Panc1 (cell line): ENCODE measurements at regions not wholly inside any gene's neighbourhood (a gene's known extent, or its start where the extent isn't known, plus 50 kb on each side); places are given as distances from the start of the nearest gene placed in this dataset.

ENCODE experiments used
- ATAC-seq: fragments of 200-7000 bp; cut with Tn5 transposase; 2 replicates; pipeline ENCODE4 v1.9.1; 2020; ENCODE audit warnings: mild to moderate bottlenecking, moderate library complexity
- BruUV-seq: library from RNA; stranded (reverse); fragments of 400-500 nt; replicated peaks from 2 replicates; lab custom pipeline; 2021; lab: Mats Ljungman, UMichigan
- CTCF ChIA-PET: fragments of 300-600 bp; sonication (Branson Sonifier 250); formaldehyde crosslinking; loops from one replicate; lab custom pipeline; 2022; ENCODE audit warnings: antibody characterized with exemption; lab: Charles Lee
- POLR2A ChIA-PET: fragments of 300-600 bp; sonication (Branson Sonifier 250); formaldehyde crosslinking; loops from one replicate; lab custom pipeline; 2022; ENCODE audit warnings: antibody characterized with exemption; lab: Charles Lee
- DNase-seq: peaks from one replicate; pipeline ENCODE4 v3.0.0-alpha.2; 2010; ENCODE audit warnings: low read depth, low spot score
- H3K27ac ChIP-seq: 2 replicates; pipeline ENCODE4 v1.5.1; 2011; ENCODE audit warnings: mild to moderate bottlenecking, low read length, inconsistent platforms
- H3K27me3 ChIP-seq: fragments of 200-500 bp; sonication (Bioruptor generic); 2 replicates; pipeline ENCODE4 v1.6.0; 2014; ENCODE audit warnings: low read length, inconsistent platforms; ENCODE audit not compliant: control insufficient read depth, insufficient read depth
- H3K36me3 ChIP-seq: fragments of 200-500 bp; sonication (Bioruptor generic); 2 replicates; pipeline ENCODE4 v1.5.1; 2014; ENCODE audit warnings: inconsistent platforms, mild to moderate bottlenecking, low read length, moderate library complexity; ENCODE audit not compliant: control insufficient read depth, insufficient read depth
- H3K4me1 ChIP-seq: 2 replicates; pipeline ENCODE4 v1.5.1; 2011; ENCODE audit warnings: inconsistent platforms, mild to moderate bottlenecking, low read length, moderate library complexity; ENCODE audit not compliant: control insufficient read depth, insufficient read depth
- H3K4me3 ChIP-seq, 2 experiments: 2 replicates each; pipeline ENCODE4 v1.5.1; 2011 to 2012; ENCODE audit warnings: low read depth in 2 of 2, low read length in 2 of 2, mild to moderate bottlenecking in 2 of 2, inconsistent platforms in 1 of 2, moderate library complexity in 1 of 2
- H3K9me3 ChIP-seq: fragments of 200-500 bp; sonication (Bioruptor generic); 2 replicates; pipeline ENCODE4 v1.5.1; 2014; ENCODE audit warnings: low read depth, mild to moderate bottlenecking, inconsistent platforms, low read length, moderate library complexity; ENCODE audit not compliant: control insufficient read depth, insufficient read depth
- CTCF ChIP-seq: fragments of 450-650 bp; IDR thresholded peaks from 2 replicates; pipeline ENCODE4 v1.5.1; 2017; ENCODE audit warnings: mild to moderate bottlenecking
- POLR2AphosphoS5 ChIP-seq: IDR thresholded peaks from 2 replicates; pipeline ENCODE4 v1.6.1; 2012; ENCODE audit warnings: mild to moderate bottlenecking, low read depth, low read length, moderate library complexity
- REST ChIP-seq, 2 experiments: IDR thresholded peaks; 2 replicates each; pipeline ENCODE4 v1.6.1; 2011 to 2012; ENCODE audit warnings: low read depth in 2 of 2, control low read depth in 1 of 2, low read length in 1 of 2, mild to moderate bottlenecking in 1 of 2, moderate library complexity in 1 of 2; ENCODE audit not compliant: insufficient read depth in 1 of 2
- SIN3A ChIP-seq: IDR thresholded peaks from 2 replicates; pipeline ENCODE4 v1.6.1; 2012; ENCODE audit warnings: low read depth, mild to moderate bottlenecking, low read length, moderate library complexity, borderline replicate concordance; ENCODE audit not compliant: insufficient read depth
- TCF7L2 ChIP-seq: IDR thresholded peaks from 2 replicates; pipeline ENCODE4 v1.6.1; 2011; ENCODE audit warnings: mild to moderate bottlenecking, low read depth, low read length, inconsistent platforms
- in situ Hi-C: cut with HindIII; loops from 2 replicates; pipeline ENCODE4 v1.10.0; 2016; ENCODE audit warnings: low sequenced_read_pairs, low pct_unique_long_range_greater_than_20kb
- intact Hi-C: fragments of 100-400 bp; cut with micrococcal nuclease; formaldehyde crosslinking; loops from one replicate; pipeline ENCODE4 v1.10.0; 2022; ENCODE audit not compliant: unreplicated experiment

- intact Hi-C loops, result no loop called here
- POLR2A ChIA-PET, result no interaction called here
- DNase-seq, result no peak
- H3K4me1 ChIP-seq, result no peaks in the 10 kb centered on the region
- CTCF ChIA-PET, result no interaction called here
- no peaks in the 10 kb centered on the region for H3K27me3 ChIP-seq
- ATAC-seq, result no peak
- H3K36me3 ChIP-seq, result no peaks in the 10 kb centered on the region
- in situ Hi-C loops, result no loop called here
- no TSS peak for BruUV-seq
- H3K9me3 ChIP-seq, result no peaks in the 10 kb centered on the region
- TF ChIP-seq REST (IDR thresholded peaks at IDR 0.05; ENCODE audit: insufficient read depth in 1 of 2, low read depth in 2 of 2, low read length in 1 of 2) (no peak), CTCF (no peak)
- no peak overlapping the region for H3K4me3 ChIP-seq
- H3K27ac ChIP-seq, result no peak overlapping the region
These were observed 474.7 kb upstream of the UBE2E2 start for GRCh38 chr3:22728406-22728805.

- POLR2A ChIA-PET, result no interaction called here
These were observed 473.9 kb upstream of the UBE2E2 start for GRCh38 chr3:22729212-22729611.

More at GRCh38 chr3:22729212-22729611, 473.9 kb upstream of the UBE2E2 start:
- ATAC-seq, result no peak
- in situ Hi-C loops (no loop called here), intact Hi-C loops (no loop called here)
- BruUV-seq, result no TSS peak
- H3K27ac ChIP-seq, result no peak overlapping the region
- no peaks in the 10 kb centered on the region for H3K36me3 ChIP-seq
- no peaks in the 10 kb centered on the region for H3K27me3 ChIP-seq
- H3K9me3 ChIP-seq, result no peaks in the 10 kb centered on the region
- CTCF ChIA-PET, result no interaction called here
- no peak for DNase-seq
- no peak for TF ChIP-seq REST (IDR thresholded peaks at IDR 0.05; ENCODE audit: insufficient read depth in 1 of 2, low read depth in 2 of 2, low read length in 1 of 2)
- TF ChIP-seq SIN3A, result no peak
- TF ChIP-seq TCF7L2, result no peak
- no peak for TF ChIP-seq CTCF
- no peak for TF ChIP-seq POLR2AphosphoS5
- no peak overlapping the region for H3K4me3 ChIP-seq
- H3K4me1 ChIP-seq, result no peaks in the 10 kb centered on the region
